ENCODE measurements at regions not wholly inside any gene's neighbourhood (a gene's known extent, or its start where the extent isn't known, plus 50 kb on each side); places are given as distances from the start of the nearest gene placed in this dataset.

- no peak for DNase-seq
- peaks cover 51% of the 10 kb centered on the region for H3K27me3 ChIP-seq (replicated peaks; ENCODE audit: insufficient read depth, low read length)
Measured at GRCh38 chr5:1948663-1949191, 66.0 kb upstream of the IRX4 start.

DNA sequence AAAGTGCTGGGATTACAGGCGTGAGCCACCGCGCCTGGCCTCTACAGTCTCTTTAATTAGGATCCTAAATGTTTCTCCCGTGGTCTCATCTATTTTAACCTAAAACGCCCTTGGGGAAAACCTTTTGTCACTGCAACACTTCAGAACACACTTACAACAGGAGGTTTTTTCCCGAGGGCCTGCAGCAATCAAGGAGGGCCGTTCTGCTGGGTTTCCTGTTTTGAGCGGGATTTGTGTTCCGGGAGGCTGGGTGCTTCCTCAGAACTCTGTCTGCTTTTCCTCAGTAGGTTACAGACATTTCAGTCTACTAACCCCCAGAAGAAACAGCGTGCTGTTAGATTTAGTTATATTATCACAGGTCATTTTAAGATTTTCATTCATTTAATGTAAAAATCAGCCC lies 65.4 kb upstream of the IRX4 start:
- H3K36me3 ChIP-seq (replicated peaks; ENCODE audit: insufficient read depth, low read length): no peaks in the 10 kb centered on the region
- H3K9ac ChIP-seq (ENCODE audit: low read length): no peak overlapping the region
- H3K27me3 ChIP-seq (replicated peaks; ENCODE audit: insufficient read depth, low read length): peaks cover 55% of the 10 kb centered on the region
- no peak overlapping the region for H2AFZ ChIP-seq (ENCODE audit: low read length)
- no peaks in the 10 kb centered on the region for H3F3A ChIP-seq (ENCODE audit: insufficient read depth, low read length)
- H3K79me2 ChIP-seq (ENCODE audit: low read length): no peaks in the 10 kb centered on the region
- no peaks in the 10 kb centered on the region for H3K4me1 ChIP-seq (ENCODE audit: low read length)
- H4K20me1 ChIP-seq (ENCODE audit: insufficient read depth, low read length): no peaks in the 10 kb centered on the region
- no peak for TF ChIP-seq CTCF (IDR thresholded peaks at IDR 0.05; ENCODE audit: low read length)
- TF ChIP-seq EZH2phosphoT487 (IDR thresholded peaks at IDR 0.05; ENCODE audit: low read length): no peak
- TF ChIP-seq EZH2 (optimal IDR thresholded peaks at IDR 0.05; ENCODE audit: low read depth, low read length): no peak
- no peak overlapping the region for H3K27ac ChIP-seq (ENCODE audit: low read length)
- DNase-seq: no peak
- H3K4me3 ChIP-seq (ENCODE audit: low read length): no peak overlapping the region
- H3K9me2 ChIP-seq (replicated peaks; ENCODE audit: insufficient read depth, low read length): no peaks in the 10 kb centered on the region
- H3K4me2 ChIP-seq (ENCODE audit: low read depth, low read length): no peak overlapping the region
- no peaks in the 10 kb centered on the region for H3K9me3 ChIP-seq (replicated peaks; ENCODE audit: insufficient read depth, low read length)

More at GRCh38 chr5:1948663-1949191, 66.0 kb upstream of the IRX4 start:
- Histone ChIP-seq H3K27ac (ENCODE audit: low read length) (no peak overlapping the region), H3K79me2 (ENCODE audit: low read length) (no peaks in the 10 kb centered on the region), H2AFZ (ENCODE audit: low read length) (no peak overlapping the region), H3K36me3 (replicated peaks; ENCODE audit: insufficient read depth, low read length) (no peaks in the 10 kb centered on the region), H3K4me3 (ENCODE audit: low read length) (no peak overlapping the region), H4K20me1 (ENCODE audit: insufficient read depth, low read length) (no peaks in the 10 kb centered on the region), H3K9me2 (replicated peaks; ENCODE audit: insufficient read depth, low read length) (no peaks in the 10 kb centered on the region), H3K9me3 (replicated peaks; ENCODE audit: insufficient read depth, low read length) (no peaks in the 10 kb centered on the region), H3K9ac (ENCODE audit: low read length) (no peak overlapping the region), H3K4me2 (ENCODE audit: low read depth, low read length) (no peak overlapping the region), H3F3A (ENCODE audit: insufficient read depth, low read length) (no peaks in the 10 kb centered on the region), H3K4me1 (ENCODE audit: low read length) (no peaks in the 10 kb centered on the region)
- TF ChIP-seq CTCF (IDR thresholded peaks at IDR 0.05; ENCODE audit: low read length) (no peak), EZH2 (optimal IDR thresholded peaks at IDR 0.05; ENCODE audit: low read depth, low read length) (no peak), EZH2phosphoT487 (IDR thresholded peaks at IDR 0.05; ENCODE audit: low read length) (no peak)

GRCh38 chr5:1946776-1947175 lies 64.1 kb upstream of the IRX4 start:
- Histone ChIP-seq H3K4me2 (ENCODE audit: low read depth, low read length) (no peak overlapping the region), H3K9ac (ENCODE audit: low read length) (no peak overlapping the region), H3K36me3 (replicated peaks; ENCODE audit: insufficient read depth, low read length) (no peaks in the 10 kb centered on the region), H3K9me3 (replicated peaks; ENCODE audit: insufficient read depth, low read length) (no peaks in the 10 kb centered on the region), H4K20me1 (ENCODE audit: insufficient read depth, low read length) (no peaks in the 10 kb centered on the region), H3K27me3 (replicated peaks; ENCODE audit: insufficient read depth, low read length) (peaks cover 56% of the 10 kb centered on the region), H3F3A (ENCODE audit: insufficient read depth, low read length) (no peaks in the 10 kb centered on the region), H3K4me3 (ENCODE audit: low read length) (no peak overlapping the region), H3K9me2 (replicated peaks; ENCODE audit: insufficient read depth, low read length) (no peaks in the 10 kb centered on the region), H3K79me2 (ENCODE audit: low read length) (no peaks in the 10 kb centered on the region), H3K27ac (ENCODE audit: low read length) (no peak overlapping the region), H3K4me1 (ENCODE audit: low read length) (no peaks in the 10 kb centered on the region), H2AFZ (ENCODE audit: low read length) (no peak overlapping the region)
- no peak for DNase-seq
- no peak for TF ChIP-seq EZH2 (optimal IDR thresholded peaks at IDR 0.05; ENCODE audit: low read depth, low read length)
- no peak for TF ChIP-seq EZH2phosphoT487 (IDR thresholded peaks at IDR 0.05; ENCODE audit: low read length)
- no peak for TF ChIP-seq CTCF (IDR thresholded peaks at IDR 0.05; ENCODE audit: low read length)
